H1 (cell line): ENCODE measurements at regions not wholly inside any gene's neighbourhood (a gene's known extent, or its start where the extent isn't known, plus 50 kb on each side); places are given as distances from the start of the nearest gene placed in this dataset.

ENCODE experiments used
- CTCF ChIA-PET: fragments of 300-600 bp; sonication (Branson Sonifier 250); formaldehyde crosslinking; loops from one replicate; lab custom pipeline; 2021; ENCODE audit not compliant: partially characterized antibody; lab: Charles Lee
- POLR2A ChIA-PET: fragments of 300-600 bp; sonication (Branson Sonifier 250); formaldehyde crosslinking; loops from one replicate; lab custom pipeline; 2021; ENCODE audit warnings: inconsistent platforms; ENCODE audit not compliant: partially characterized antibody; lab: Charles Lee
- DNase-seq, 2 experiments: peaks; one replicate each; pipeline versions ENCODE4 v3.0.0 to v3.0.0-alpha.2; 2010 to 2022; ENCODE audit warnings: low spot score in 2 of 2, low read depth in 1 of 2, mixed read lengths in 1 of 2
- FAIRE-seq: peaks from 2 replicates; lab custom pipeline; 2011; peaks lifted over from hg19 to GRCh38; lab: Jason Lieb, UNC
- H2AFZ ChIP-seq: 2 replicates; pipeline ENCODE4 v1.8.1; 2012; ENCODE audit warnings: low read length, inconsistent platforms
- H2AK5ac ChIP-seq: 2 replicates; pipeline ENCODE4 v1.6.1; 2013; ENCODE audit warnings: low read depth, low read length
- H2BK120ac ChIP-seq: replicated peaks from 2 replicates; pipeline ENCODE3; 2013; ENCODE audit warnings: low read depth, low read length, inconsistent platforms
- H2BK12ac ChIP-seq: 2 replicates; pipeline ENCODE4 v1.6.1; 2013; ENCODE audit warnings: low read depth, low read length
- H2BK15ac ChIP-seq: 2 replicates; pipeline ENCODE4 v1.6.1; 2013; ENCODE audit warnings: low read length
- H2BK20ac ChIP-seq: 2 replicates; pipeline ENCODE4 v1.6.1; 2013; ENCODE audit warnings: low read length
- H2BK5ac ChIP-seq: 2 replicates; pipeline ENCODE4 v1.6.1; 2013; ENCODE audit warnings: low read depth, low read length
- H3K14ac ChIP-seq: 2 replicates; pipeline ENCODE4 v1.6.1; 2013; ENCODE audit warnings: inconsistent platforms; ENCODE audit not compliant: insufficient read length
- H3K18ac ChIP-seq: 2 replicates; pipeline ENCODE4 v1.6.1; 2013; ENCODE audit warnings: low read length; ENCODE audit errors: extremely low read depth
- H3K23ac ChIP-seq: 2 replicates; pipeline ENCODE4 v1.6.1; 2013; ENCODE audit warnings: inconsistent platforms; ENCODE audit not compliant: insufficient read length
- H3K23me2 ChIP-seq: 2 replicates; pipeline ENCODE4 v1.6.1; 2013; ENCODE audit warnings: low read depth, low read length
- H3K27ac ChIP-seq: 2 replicates; pipeline ENCODE4 v1.6.1; 2011; ENCODE audit warnings: low read depth, low read length, inconsistent platforms
- H3K27me3 ChIP-seq, 4 experiments: replicated peaks in 1 of 4; 1 replicate in 1 of 4; 2 replicates in 3 of 4; pipeline versions ENCODE4 v1.6.1 to v1.8.1; 2011 to 2013; ENCODE audit warnings: low read length in 3 of 4, mild to moderate bottlenecking in 3 of 4, inconsistent platforms in 2 of 4, mixed read lengths in 2 of 4, moderate library complexity in 1 of 4; ENCODE audit not compliant: control insufficient read depth in 3 of 4, insufficient read depth in 3 of 4; ENCODE audit errors: extremely low read depth in 1 of 4
- H3K36me3 ChIP-seq, 4 experiments: 2 replicates each; pipeline versions ENCODE4 v1.6.1 to v1.8.1; 2011 to 2013; ENCODE audit warnings: mild to moderate bottlenecking in 4 of 4, low read length in 3 of 4, moderate library complexity in 2 of 4, control low read depth in 1 of 4, inconsistent platforms in 1 of 4; ENCODE audit not compliant: insufficient read depth in 4 of 4, control insufficient read depth in 2 of 4
- H3K4ac ChIP-seq: replicated peaks from 2 replicates; pipeline ENCODE3; 2013; ENCODE audit warnings: low read length, low read depth, mixed read lengths, inconsistent platforms; ENCODE audit not compliant: insufficient read length
- H3K4me1 ChIP-seq, 4 experiments: replicated peaks in 1 of 4; 1 replicate in 1 of 4; 2 replicates in 3 of 4; pipeline versions ENCODE4 v1.6.1 to v1.8.1; 2011 to 2013; ENCODE audit warnings: low read length in 3 of 4, inconsistent platforms in 2 of 4, mixed read lengths in 1 of 4; ENCODE audit not compliant: insufficient read depth in 4 of 4, control insufficient read depth in 3 of 4
- H3K4me2 ChIP-seq, 2 experiments: 2 replicates each; pipeline versions ENCODE4 v1.6.1 to v1.8.1; 2011 to 2013; ENCODE audit warnings: low read depth in 2 of 2, low read length in 2 of 2, control low read depth in 1 of 2, inconsistent platforms in 1 of 2, mild to moderate bottlenecking in 1 of 2; ENCODE audit not compliant: insufficient read depth in 1 of 2
- H3K4me3 ChIP-seq, 4 experiments: fragments of 200-600, 300-600 bp in 1 of 4; sonication (generic), shearing (Covaris generic), sonication (Bioruptor Twin) in 1 of 4; 2 replicates each; pipeline versions ENCODE4 v1.5.1 to v1.8.1; 2011 to 2016; ENCODE audit warnings: low read length in 4 of 4, low read depth in 3 of 4, control low read depth in 2 of 4, inconsistent platforms in 2 of 4, mild to moderate bottlenecking in 2 of 4, mixed read lengths in 1 of 4, moderate library complexity in 1 of 4; ENCODE audit not compliant: insufficient read depth in 2 of 4; ENCODE audit errors: extremely low read depth in 1 of 4
- H3K56ac ChIP-seq: replicated peaks from 2 replicates; pipeline ENCODE3; 2013; ENCODE audit warnings: low read depth, mild to moderate bottlenecking, mixed read lengths, low read length, inconsistent platforms; ENCODE audit not compliant: insufficient read length
- H3K79me1 ChIP-seq: 2 replicates; pipeline ENCODE4 v1.6.1; 2013; ENCODE audit warnings: low read depth, low read length, control low read depth
- H3K79me2 ChIP-seq, 2 experiments: 2 replicates each; pipeline versions ENCODE4 v1.6.1 to v1.8.1; 2012 to 2013; ENCODE audit warnings: low read length in 2 of 2, mild to moderate bottlenecking in 2 of 2, inconsistent platforms in 1 of 2; ENCODE audit not compliant: insufficient read depth in 2 of 2, control insufficient read depth in 1 of 2
- H3K9ac ChIP-seq, 4 experiments: replicated peaks in 1 of 4; 1 replicate in 1 of 4; 2 replicates in 3 of 4; pipeline versions ENCODE4 v1.6.1 to v1.8.1; 2011 to 2013; ENCODE audit warnings: low read depth in 3 of 4, low read length in 3 of 4, control low read depth in 2 of 4, mild to moderate bottlenecking in 2 of 4, moderate library complexity in 2 of 4, inconsistent platforms in 1 of 4; ENCODE audit errors: extremely low read depth in 1 of 4
- H3K9me3 ChIP-seq, 2 experiments: 2 replicates each; pipeline versions ENCODE4 v1.6.1 to v1.8.1; 2012 to 2013; ENCODE audit warnings: mild to moderate bottlenecking in 2 of 2, moderate library complexity in 2 of 2, control low read depth in 1 of 2, inconsistent platforms in 1 of 2, low read depth in 1 of 2, low read length in 1 of 2, mixed read lengths in 1 of 2; ENCODE audit not compliant: insufficient read depth in 2 of 2
- H4K20me1 ChIP-seq, 2 experiments: replicated peaks in 1 of 2; 2 replicates each; pipeline versions ENCODE3 to v1.8.1; 2011 to 2013; ENCODE audit warnings: inconsistent platforms in 2 of 2, low read length in 2 of 2, mild to moderate bottlenecking in 1 of 2; ENCODE audit not compliant: insufficient read depth in 2 of 2, control insufficient read depth in 1 of 2
- H4K5ac ChIP-seq: 2 replicates; pipeline ENCODE4 v1.6.1; 2013; ENCODE audit warnings: low read length, low read depth, mixed read lengths, inconsistent platforms; ENCODE audit not compliant: insufficient read length
- H4K8ac ChIP-seq: 2 replicates; pipeline ENCODE4 v1.8.0; 2013; ENCODE audit warnings: mild to moderate bottlenecking, moderate library complexity, low read length, inconsistent platforms; ENCODE audit not compliant: insufficient read depth; ENCODE audit errors: extremely low read depth
- H4K91ac ChIP-seq: replicated peaks from 2 replicates; pipeline ENCODE3; 2013; ENCODE audit warnings: low read length, mixed read lengths, inconsistent platforms; ENCODE audit not compliant: insufficient read length
- BRCA1 ChIP-seq: IDR thresholded peaks from 2 replicates; pipeline ENCODE4 v1.6.1; 2012; ENCODE audit warnings: low read depth, low read length, improper control_type of control experiment
- CBX8 ChIP-seq: fragments of 300-800, 300-1000 bp; sonication (generic); IDR thresholded peaks from 2 replicates; pipeline ENCODE4 v1.7.1; 2016; ENCODE audit warnings: low read depth, low read length, borderline replicate concordance
- EP300 ChIP-seq, 2 experiments: IDR thresholded peaks; 1 replicate in 1 of 2; 2 replicates in 1 of 2; pipeline ENCODE4 v1.6.1; 2011 to 2012; ENCODE audit warnings: low read depth in 2 of 2, low read length in 2 of 2, mild to moderate bottlenecking in 2 of 2, borderline replicate concordance in 1 of 2, inconsistent platforms in 1 of 2, moderate library complexity in 1 of 2
- PHF8 ChIP-seq: fragments of 200-600 bp; sonication (generic); conservative IDR thresholded peaks from 2 replicates; pipeline ENCODE4 v1.7.1; 2012; ENCODE audit warnings: low read depth, mild to moderate bottlenecking, inconsistent platforms, low read length, moderate library complexity
- POLR2A ChIP-seq, 2 experiments: IDR thresholded peaks; 1 replicate in 1 of 2; 2 replicates in 1 of 2; pipeline ENCODE4 v1.6.1; 2011; ENCODE audit warnings: low read depth in 2 of 2, low read length in 2 of 2, mild to moderate bottlenecking in 2 of 2; ENCODE audit errors: control extremely low read depth in 1 of 2
- RAD21 ChIP-seq, 2 experiments: IDR thresholded peaks in 1 of 2; conservative IDR thresholded peaks in 1 of 2; 2 replicates each; pipeline ENCODE4 v1.6.1; 2011; ENCODE audit warnings: low read depth in 2 of 2, low read length in 2 of 2, improper control_type of control experiment in 1 of 2, inconsistent platforms in 1 of 2, mild to moderate bottlenecking in 1 of 2, moderate library complexity in 1 of 2
- RXRA ChIP-seq: IDR thresholded peaks from 2 replicates; pipeline ENCODE4 v1.6.1; 2011; ENCODE audit warnings: low read depth, mild to moderate bottlenecking, low read length, moderate library complexity; ENCODE audit not compliant: insufficient read depth
- SAP30 ChIP-seq: fragments of 300-600 bp; sonication (generic); IDR thresholded peaks from 2 replicates; pipeline ENCODE4 v1.7.1; 2012; ENCODE audit warnings: low read length, moderate library complexity, mild to moderate bottlenecking, inconsistent platforms; ENCODE audit not compliant: insufficient read depth, insufficient replicate concordance
- SUZ12 ChIP-seq: fragments of 200-600 bp; sonication (generic); IDR thresholded peaks from 2 replicates; pipeline ENCODE4 v1.6.1; 2012; ENCODE audit warnings: mild to moderate bottlenecking, inconsistent platforms, low read length, moderate library complexity, mixed read lengths
- TAF7 ChIP-seq: optimal IDR thresholded peaks from 2 replicates; pipeline ENCODE3; 2011; ENCODE audit warnings: low read depth, mild to moderate bottlenecking, inconsistent platforms, low read length, moderate library complexity, borderline replicate concordance
- TBP ChIP-seq: IDR thresholded peaks from 2 replicates; pipeline ENCODE4 v1.6.1; 2011; ENCODE audit warnings: low read depth, low read length, improper control_type of control experiment
- TCF12 ChIP-seq: IDR thresholded peaks from 2 replicates; pipeline ENCODE4 v1.6.1; 2011; ENCODE audit warnings: low read depth, mild to moderate bottlenecking, low read length
- ZNF274 ChIP-seq: IDR thresholded peaks from 2 replicates; pipeline ENCODE4 v1.7.0; 2012; ENCODE audit warnings: low read length, borderline replicate concordance; ENCODE audit errors: extremely low read depth
- WGBS, 2 experiments: shearing (Covaris generic) in 1 of 2; methylation state at CpG; one replicate each; pipeline versions ENCODE4 v1.1.6 to v1.1.7; 2013 to 2015; ENCODE audit warnings: low lambda C conversion rate in 2 of 2, mixed read lengths in 2 of 2, inconsistent platforms in 1 of 2, low coverage in 1 of 2, missing lambda C conversion rate in 1 of 2; ENCODE audit not compliant: insufficient replicate concordance in 2 of 2, insufficient coverage in 1 of 2, insufficient read length in 1 of 2; ENCODE audit errors: extremely low coverage in 1 of 2, missing lambda C conversion rate in 1 of 2; 5-methylcytosine and 5-hydroxymethylcytosine counted together

DNA sequence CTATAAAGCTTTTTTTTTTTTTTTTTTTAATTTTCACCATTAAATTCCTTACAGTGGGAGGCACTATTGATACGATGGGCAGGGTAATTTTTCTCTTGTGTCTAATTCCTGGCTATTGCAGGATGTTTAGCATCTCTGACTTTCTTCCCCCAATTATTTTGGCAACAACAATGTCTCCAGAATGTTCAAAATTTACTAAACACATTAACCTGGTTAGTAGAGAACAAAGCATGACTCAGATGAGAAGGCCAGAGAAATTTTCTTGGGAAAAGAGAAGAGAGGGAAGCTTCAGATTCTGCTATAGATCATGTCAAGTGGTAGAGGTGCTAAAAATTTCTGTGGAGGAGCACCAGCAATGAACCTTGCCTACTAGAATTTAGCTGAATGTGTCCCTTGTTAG is 171.5 kb upstream of the PRICKLE1 start:
- Histone ChIP-seq H2AFZ (no peak overlapping the region), H3K14ac (no peak overlapping the region), H3K23me2 (peaks cover 1% of the 10 kb centered on the region; the same call in 1 of the 2 replicates), H3K79me2 (no peaks in the 10 kb centered on the region), H2BK20ac (no peak overlapping the region), H3K4me1 (peaks cover 7 to 21% (median 11%) of the 10 kb centered on the region in 4 experiments; a peak in 6 of 7 replicates), H4K20me1 (no peaks in the 10 kb centered on the region), H3K4ac (no peak overlapping the region), H2BK5ac (no peak overlapping the region), H3K27ac (no peak overlapping the region), H3K36me3 (no peaks in the 10 kb centered on the region; a peak in 1 of 8 replicates), H2AK5ac (no peak overlapping the region), H2BK12ac (no peak overlapping the region), H2BK120ac (no peak overlapping the region), H3K23ac (no peak overlapping the region), H2BK15ac (no peak overlapping the region), H3K18ac (no peak overlapping the region), H3K79me1 (no peaks in the 10 kb centered on the region), H4K91ac (no peak overlapping the region), H3K27me3 (no peaks in the 10 kb centered on the region), H4K8ac (no peak overlapping the region), H3K4me2 (no peak overlapping the region), H3K56ac (no peak overlapping the region), H3K9me3 (no peaks in the 10 kb centered on the region), H3K4me3 (no peak overlapping the region), H3K9ac (no peak overlapping the region), H4K5ac (no peak overlapping the region)
- CTCF ChIA-PET, result interaction anchor here (0.6 to 1.0 kb wide), 2 partner anchors 20 to 124 kb away, joined by 3 to 6 read pairs; no protein-coding TSS in a partner anchor
- FAIRE-seq, result no peak
- POLR2A ChIA-PET, result interaction anchor here (0.6 kb wide), 1 partner anchor 21 kb away, joined by 3 read pairs; no protein-coding TSS in a partner anchor
- DNase-seq, result no peak
- 100% methylated on average over 1 of the region's 1 CpG; no CpG with 5 or more reads in 1 of the 2 experiments for WGBS, 2 experiments
- TF ChIP-seq RXRA (no peak), EP300 (IDR thresholded peaks at IDR 0.05; ENCODE audit: borderline replicate concordance in 1 of 2, low read depth in 2 of 2, low read length in 2 of 2) (no peak), ZNF274 (no peak), RAD21 (IDR thresholded peaks at IDR 0.05 in 1 of 2, conservative IDR thresholded peaks at IDR 0.05 in 1 of 2; ENCODE audit: low read depth in 2 of 2, low read length in 2 of 2) (no peak), SUZ12 (no peak), TBP (no peak), TAF7 (no peak), SAP30 (no peak), POLR2A (IDR thresholded peaks at IDR 0.05; ENCODE audit: control extremely low read depth in 1 of 2, low read depth in 2 of 2, low read length in 2 of 2) (no peak), PHF8 (no peak), BRCA1 (no peak), TCF12 (no peak), CBX8 (no peak)
